CD14-positive monocyte (primary cell): ENCODE measurements at regions not wholly inside any gene's neighbourhood (a gene's known extent, or its start where the extent isn't known, plus 50 kb on each side); places are given as distances from the start of the nearest gene placed in this dataset.

Experiments
- DNase-seq, 3 donors: peaks; one replicate each; pipeline ENCODE4 v3.0.0-alpha.2; 2011 to 2022
- H2AFZ ChIP-seq: 2 replicates; pipeline ENCODE4 v1.6.0; 2012; ENCODE audit warnings: mild to moderate bottlenecking, low read depth, low read length, inconsistent platforms; ENCODE audit not compliant: insufficient read depth, poor library complexity, severe bottlenecking
- H3K27ac ChIP-seq, 2 donors: 1 replicate in 1 of 2; 2 replicates in 1 of 2; pipeline ENCODE4 v1.5.1; 2012 to 2013; ENCODE audit warnings: low read length in 2 of 2, control low read depth in 1 of 2, inconsistent platforms in 1 of 2, low read depth in 1 of 2, mild to moderate bottlenecking in 1 of 2
- H3K27me3 ChIP-seq, 2 donors: one replicate each; pipeline versions ENCODE4 v1.6.0 to v1.6.1; 2011 to 2013; ENCODE audit warnings: low read length in 2 of 2; ENCODE audit not compliant: control insufficient read depth in 2 of 2, insufficient read depth in 2 of 2
- H3K36me3 ChIP-seq, 2 donors: replicated peaks in 1 of 2; 1 replicate in 1 of 2; 2 replicates in 1 of 2; pipeline versions ENCODE4 v1.5.1 to v1.6.1; 2012 to 2013; ENCODE audit warnings: low read length in 2 of 2, control low read depth in 1 of 2, inconsistent platforms in 1 of 2, mild to moderate bottlenecking in 1 of 2; ENCODE audit not compliant: insufficient read depth in 2 of 2, control insufficient read depth in 1 of 2
- H3K4me1 ChIP-seq, 2 donors: 1 replicate in 1 of 2; 2 replicates in 1 of 2; pipeline versions ENCODE4 v1.5.1 to v1.6.1; 2012 to 2013; ENCODE audit warnings: low read length in 2 of 2, control low read depth in 1 of 2, inconsistent platforms in 1 of 2, mild to moderate bottlenecking in 1 of 2, moderate library complexity in 1 of 2; ENCODE audit not compliant: insufficient read depth in 2 of 2, control insufficient read depth in 1 of 2
- H3K4me2 ChIP-seq: replicated peaks from 2 replicates; pipeline ENCODE3; 2012; ENCODE audit warnings: low read length, moderate library complexity, mild to moderate bottlenecking; ENCODE audit not compliant: poor library complexity, severe bottlenecking; ENCODE audit errors: extremely low read depth
- H3K4me3 ChIP-seq, 3 experiments: fragments of 200-600 bp in 1 of 3; sonication (generic) in 1 of 3; replicated peaks in 1 of 3; 1 replicate in 2 of 3; 2 replicates in 1 of 3; pipeline ENCODE4 v1.5.1; 2011 to 2013; ENCODE audit warnings: low read length in 3 of 3, mild to moderate bottlenecking in 3 of 3, control low read depth in 2 of 3, low read depth in 2 of 3, inconsistent platforms in 1 of 3, moderate library complexity in 1 of 3
- H3K79me2 ChIP-seq: 2 replicates; pipeline ENCODE4 v1.6.0; 2012; ENCODE audit warnings: mild to moderate bottlenecking, control low read depth, inconsistent platforms, low read length, moderate library complexity; ENCODE audit not compliant: insufficient read depth
- H3K9ac ChIP-seq: 2 replicates; pipeline ENCODE4 v1.6.0; 2017; ENCODE audit warnings: low read length, mild to moderate bottlenecking; ENCODE audit not compliant: insufficient read depth, poor library complexity, severe bottlenecking
- H3K9me3 ChIP-seq, 2 donors: replicated peaks in 1 of 2; 1 replicate in 1 of 2; 2 replicates in 1 of 2; pipeline versions ENCODE4 v1.5.1 to v1.6.1; 2012 to 2013; ENCODE audit warnings: low read length in 2 of 2, control low read depth in 1 of 2; ENCODE audit not compliant: control insufficient read depth in 1 of 2, insufficient read depth in 1 of 2
- H4K20me1 ChIP-seq: 2 replicates; pipeline ENCODE4 v1.6.0; 2012; ENCODE audit warnings: mild to moderate bottlenecking, low read length, control low read depth, moderate library complexity; ENCODE audit not compliant: insufficient read depth
- H3K27ac Mint-ChIP-seq, 7 donors: one replicate each; pipeline ENCODE4 v1.8.0; 2020; ENCODE audit warnings: mild to moderate bottlenecking in 7 of 7, mixed read lengths in 7 of 7, moderate library complexity in 6 of 7, inconsistent platforms in 2 of 7
- H3K27me3 Mint-ChIP-seq, 3 donors: one replicate each; pipeline ENCODE4 v1.8.0; 2021 to 2022; ENCODE audit warnings: low read depth in 3 of 3, mild to moderate bottlenecking in 3 of 3, mixed read lengths in 3 of 3, moderate library complexity in 3 of 3, inconsistent platforms in 1 of 3
- H3K36me3 Mint-ChIP-seq, 2 donors: one replicate each; pipeline ENCODE4 v1.8.0; 2020; ENCODE audit warnings: mixed read lengths in 2 of 2, inconsistent platforms in 1 of 2, mild to moderate bottlenecking in 1 of 2
- H3K4me1 Mint-ChIP-seq: one replicate; pipeline ENCODE4 v1.8.0; 2020; ENCODE audit warnings: mild to moderate bottlenecking, mixed read lengths
- H3K4me3 Mint-ChIP-seq, 2 donors: one replicate each; pipeline ENCODE4 v1.8.0; 2020; ENCODE audit warnings: mild to moderate bottlenecking in 2 of 2, mixed read lengths in 2 of 2, moderate library complexity in 1 of 2
- H3K9me3 Mint-ChIP-seq, 7 donors: one replicate each; pipeline ENCODE4 v1.8.0; 2020 to 2022; ENCODE audit warnings: mixed read lengths in 7 of 7, mild to moderate bottlenecking in 6 of 7, moderate library complexity in 6 of 7, inconsistent platforms in 2 of 7
- intact Hi-C, 2 donors: fragments of 100-400 bp; cut with micrococcal nuclease; formaldehyde crosslinking; loops; one replicate each; pipeline versions ENCODE4 v1.15.0 to v1.15.1; 2023
- TF ChIP-seq, protein P1 (sequence below): fragments of 200-600 bp; IDR thresholded peaks from one replicate; pipeline ENCODE4 v1.8.0; 2022; ENCODE audit warnings: antibody characterized with exemption, mild to moderate bottlenecking

DNA sequence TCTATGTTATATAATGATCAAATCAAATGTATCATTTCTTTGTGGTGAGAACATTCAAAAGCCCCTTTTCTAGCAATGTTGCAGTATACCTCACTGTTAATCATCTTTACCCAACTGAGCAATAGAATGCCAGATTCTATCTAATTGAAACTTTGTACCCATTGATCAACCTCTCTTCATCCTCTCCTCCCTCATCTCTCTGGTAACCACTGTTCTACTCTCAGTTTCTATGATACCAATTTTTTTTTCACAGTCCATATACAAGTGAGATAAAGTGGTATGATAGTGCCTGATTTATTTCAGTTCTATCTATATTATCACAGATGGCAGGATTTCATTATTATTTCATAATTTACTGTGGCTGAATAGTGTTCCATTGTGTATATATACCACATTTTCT, 209.8 kb downstream of the SPCS3 start:
- no peak overlapping the region for H3K27ac Mint-ChIP-seq
- Histone ChIP-seq H4K20me1 (no peaks in the 10 kb centered on the region), H3K36me3 (no peaks in the 10 kb centered on the region), H3K4me1 (no peaks in the 10 kb centered on the region), H3K4me2 (no peak overlapping the region), H3K27me3 (no peaks in the 10 kb centered on the region), H2AFZ (no peak overlapping the region), H3K79me2 (no peaks in the 10 kb centered on the region), H3K27ac (no peak overlapping the region), H3K9me3 (no peaks in the 10 kb centered on the region), H3K9ac (no peak overlapping the region), H3K4me3 (no peak overlapping the region)
- H3K27me3 Mint-ChIP-seq: no peaks in the 10 kb centered on the region
- DNase-seq: no peak
- no peaks in the 10 kb centered on the region for H3K36me3 Mint-ChIP-seq
- TF ChIP-seq, protein P1, sequence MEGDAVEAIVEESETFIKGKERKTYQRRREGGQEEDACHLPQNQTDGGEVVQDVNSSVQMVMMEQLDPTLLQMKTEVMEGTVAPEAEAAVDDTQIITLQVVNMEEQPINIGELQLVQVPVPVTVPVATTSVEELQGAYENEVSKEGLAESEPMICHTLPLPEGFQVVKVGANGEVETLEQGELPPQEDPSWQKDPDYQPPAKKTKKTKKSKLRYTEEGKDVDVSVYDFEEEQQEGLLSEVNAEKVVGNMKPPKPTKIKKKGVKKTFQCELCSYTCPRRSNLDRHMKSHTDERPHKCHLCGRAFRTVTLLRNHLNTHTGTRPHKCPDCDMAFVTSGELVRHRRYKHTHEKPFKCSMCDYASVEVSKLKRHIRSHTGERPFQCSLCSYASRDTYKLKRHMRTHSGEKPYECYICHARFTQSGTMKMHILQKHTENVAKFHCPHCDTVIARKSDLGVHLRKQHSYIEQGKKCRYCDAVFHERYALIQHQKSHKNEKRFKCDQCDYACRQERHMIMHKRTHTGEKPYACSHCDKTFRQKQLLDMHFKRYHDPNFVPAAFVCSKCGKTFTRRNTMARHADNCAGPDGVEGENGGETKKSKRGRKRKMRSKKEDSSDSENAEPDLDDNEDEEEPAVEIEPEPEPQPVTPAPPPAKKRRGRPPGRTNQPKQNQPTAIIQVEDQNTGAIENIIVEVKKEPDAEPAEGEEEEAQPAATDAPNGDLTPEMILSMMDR: no peak
- H3K4me3 Mint-ChIP-seq: no peak overlapping the region
- intact Hi-C loops: no loop called here
- no peaks in the 10 kb centered on the region for H3K4me1 Mint-ChIP-seq
- peaks cover 0 to 2% (median 0%) of the 10 kb centered on the region in 7 donors for H3K9me3 Mint-ChIP-seq

DNA sequence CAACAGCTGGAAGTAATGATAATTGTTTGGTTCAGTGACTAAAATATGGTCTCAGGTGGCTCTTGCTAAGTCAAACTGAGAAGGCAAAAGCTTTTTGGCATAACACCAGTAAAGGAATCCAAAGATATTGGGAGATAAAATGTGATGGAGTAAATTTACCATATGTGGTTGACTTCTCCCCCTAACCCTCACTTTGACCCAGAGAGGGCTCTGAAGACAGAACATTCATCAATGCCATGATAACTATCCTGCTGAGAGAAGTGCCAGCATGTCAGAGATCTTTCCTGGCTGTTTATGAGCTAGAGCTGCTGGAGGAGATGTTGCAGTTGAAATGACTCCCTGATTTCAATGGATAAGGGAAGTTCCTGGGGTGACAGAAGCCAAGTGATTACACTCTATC, 213.4 kb downstream of the SPCS3 start:
- Mint-ChIP-seq H3K27me3 (no peaks in the 10 kb centered on the region), H3K4me3 (no peak overlapping the region), H3K36me3 (no peaks in the 10 kb centered on the region), H3K9me3 (peaks cover 0 to 2% (median 0%) of the 10 kb centered on the region in 7 donors), H3K27ac (no peak overlapping the region), H3K4me1 (no peaks in the 10 kb centered on the region)
- H3K36me3 ChIP-seq: no peaks in the 10 kb centered on the region
- intact Hi-C loops: no loop called here
- TF ChIP-seq, protein P1: no peak
- H3K4me1 ChIP-seq: no peaks in the 10 kb centered on the region
- no peak overlapping the region for H3K4me2 ChIP-seq
- no peak overlapping the region for H3K4me3 ChIP-seq
- H3K27me3 ChIP-seq: no peaks in the 10 kb centered on the region
- no peak for DNase-seq
- no peaks in the 10 kb centered on the region for H3K79me2 ChIP-seq
- H3K27ac ChIP-seq: no peak overlapping the region
- H2AFZ ChIP-seq: no peak overlapping the region
- H3K9me3 ChIP-seq: no peaks in the 10 kb centered on the region
- no peaks in the 10 kb centered on the region for H4K20me1 ChIP-seq
- no peak overlapping the region for H3K9ac ChIP-seq
